Neural cell (in vitro differentiated cells): ENCODE measurements at regions not wholly inside any gene's neighbourhood (a gene's known extent, or its start where the extent isn't known, plus 50 kb on each side); places are given as distances from the start of the nearest gene placed in this dataset.

Experiments used
- H2AFZ ChIP-seq: fragments of 200-600, 300-800 bp; sonication (generic), shearing (Covaris generic); 2 replicates; pipeline ENCODE4 v1.6.0; 2014; ENCODE audit warnings: low read depth, mild to moderate bottlenecking, antibody characterized with exemption, low read length, moderate library complexity
- H3F3A ChIP-seq: fragments of 200-600 bp; shearing (Covaris generic); 2 replicates; pipeline ENCODE4 v1.6.1; 2016; ENCODE audit warnings: mild to moderate bottlenecking, moderate library complexity, mixed read lengths, antibody characterized with exemption, low read length; ENCODE audit not compliant: insufficient read depth, poor library complexity, severe bottlenecking
- H3K27ac ChIP-seq: fragments of 200-600, 300-800 bp; sonication (generic), shearing (Covaris generic); 2 replicates; pipeline ENCODE4 v1.5.1; 2014; ENCODE audit warnings: mild to moderate bottlenecking, low read length, moderate library complexity
- H3K27me3 ChIP-seq: fragments of 300-800, 200-600 bp; sonication (generic), shearing (Covaris generic); 2 replicates; pipeline ENCODE4 v1.6.0; 2014; ENCODE audit warnings: mild to moderate bottlenecking, low read depth, low read length, moderate library complexity; ENCODE audit not compliant: insufficient read depth
- H3K36me3 ChIP-seq: fragments of 300-800, 200-600 bp; sonication (generic), shearing (Covaris generic); 2 replicates; pipeline ENCODE4 v1.5.1; 2014; ENCODE audit warnings: mild to moderate bottlenecking, antibody characterized with exemption, low read length, moderate library complexity; ENCODE audit not compliant: insufficient read depth
- H3K4me2 ChIP-seq: fragments of 300-800, 200-600 bp; sonication (generic), shearing (Covaris generic); 2 replicates; pipeline ENCODE4 v1.6.0; 2014; ENCODE audit warnings: mild to moderate bottlenecking, low read length
- H3K4me3 ChIP-seq: fragments of 300-800, 200-600 bp; sonication (generic), shearing (Covaris generic); 2 replicates; pipeline ENCODE4 v1.5.1; 2014; ENCODE audit warnings: mild to moderate bottlenecking, low read length, moderate library complexity
- H3K79me2 ChIP-seq: fragments of 200-600 bp; shearing (Covaris generic); replicated peaks from 2 replicates; pipeline ENCODE4 v1.6.0; 2014; ENCODE audit warnings: mild to moderate bottlenecking, low read length, moderate library complexity; ENCODE audit not compliant: insufficient read depth
- H3K9ac ChIP-seq: fragments of 300-800, 200-600 bp; sonication (generic), shearing (Covaris generic); 2 replicates; pipeline ENCODE4 v1.6.1; 2016; ENCODE audit warnings: mild to moderate bottlenecking, low read length, mixed read lengths
- H3K9me2 ChIP-seq: fragments of 200-600 bp; shearing (Covaris generic); 2 replicates; pipeline ENCODE4 v1.6.1; 2016; ENCODE audit warnings: mild to moderate bottlenecking, low read length, mixed read lengths; ENCODE audit not compliant: insufficient read depth
- H3K9me3 ChIP-seq: fragments of 200-600, 300-800 bp; sonication (generic), shearing (Covaris generic); 2 replicates; pipeline ENCODE4 v1.6.1; 2016; ENCODE audit warnings: mild to moderate bottlenecking, mixed run types, low read length, moderate library complexity, mixed read lengths
- H4K20me1 ChIP-seq: fragments of 200-600 bp; shearing (Covaris generic); 2 replicates; pipeline ENCODE4 v1.6.1; 2016; ENCODE audit warnings: mild to moderate bottlenecking, mixed run types; ENCODE audit not compliant: insufficient read depth
- EP300 ChIP-seq: fragments of 450-650 bp; conservative IDR thresholded peaks from 2 replicates; pipeline ENCODE4 v1.6.1; 2014; ENCODE audit warnings: antibody characterized with exemption, mild to moderate bottlenecking, moderate library complexity; ENCODE audit not compliant: poor library complexity, severe bottlenecking
- EZH2 ChIP-seq: fragments of 200-600, 300-800 bp; shearing (Covaris generic), sonication (generic); IDR thresholded peaks from 2 replicates; pipeline ENCODE4 v1.6.1; 2014; ENCODE audit warnings: antibody characterized with exemption, low read length, borderline replicate concordance, mild to moderate bottlenecking; ENCODE audit not compliant: insufficient read depth, poor library complexity, severe bottlenecking
- MXI1 ChIP-seq: fragments of 450-650 bp; conservative IDR thresholded peaks from 2 replicates; pipeline ENCODE4 v1.6.1; 2014; ENCODE audit warnings: antibody characterized with exemption, mild to moderate bottlenecking; ENCODE audit not compliant: poor library complexity, severe bottlenecking
- POLR2AphosphoS5 ChIP-seq: IDR thresholded peaks from 2 replicates; pipeline ENCODE4 v1.6.1; 2012
- RAD21 ChIP-seq: fragments of 450-650 bp; conservative IDR thresholded peaks from 2 replicates; pipeline ENCODE4 v1.6.1; 2014; ENCODE audit warnings: antibody characterized with exemption, mild to moderate bottlenecking, moderate library complexity
- SMC3 ChIP-seq: fragments of 450-650 bp; conservative IDR thresholded peaks from 2 replicates; pipeline ENCODE4 v1.6.1; 2014; ENCODE audit warnings: antibody characterized with exemption, mild to moderate bottlenecking, moderate library complexity; ENCODE audit not compliant: poor library complexity
- TAF1 ChIP-seq: IDR thresholded peaks from 2 replicates; pipeline ENCODE4 v1.6.1; 2012; ENCODE audit warnings: low read depth
- TF ChIP-seq, protein P1 (sequence below): fragments of 450-650 bp; IDR thresholded peaks from 2 replicates; pipeline ENCODE4 v1.5.1; 2014; ENCODE audit warnings: antibody characterized with exemption, mild to moderate bottlenecking, moderate library complexity; ENCODE audit not compliant: poor library complexity, severe bottlenecking
- TF ChIP-seq, protein P2 (sequence below): IDR thresholded peaks from 2 replicates; pipeline ENCODE4 v1.6.1; 2012; ENCODE audit warnings: borderline replicate concordance

DNA sequence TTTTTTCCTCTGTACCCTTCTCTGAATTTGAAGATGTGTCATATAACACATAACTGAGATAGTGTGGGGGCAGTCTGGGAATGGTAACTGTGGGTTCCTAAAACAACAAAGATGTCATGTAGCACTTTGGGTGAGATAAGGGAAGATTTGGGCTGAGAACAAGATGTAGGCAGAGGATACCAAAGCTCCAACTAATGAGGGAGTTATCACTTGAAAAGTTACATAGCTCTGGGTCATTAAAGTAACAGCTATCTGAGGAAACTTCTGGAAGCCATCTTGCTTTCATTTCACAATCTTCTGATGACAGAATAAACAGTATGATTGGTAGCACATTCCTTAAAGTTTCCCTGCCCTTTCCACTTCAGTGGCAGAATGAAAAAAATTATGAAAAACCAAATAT, 255.4 kb downstream of the TBX18 start:
- Histone ChIP-seq H3F3A (no peaks in the 10 kb centered on the region), H3K27ac (no peak overlapping the region), H3K9ac (no peak overlapping the region), H3K9me3 (no peaks in the 10 kb centered on the region), H3K79me2 (no peaks in the 10 kb centered on the region), H3K27me3 (no peaks in the 10 kb centered on the region), H3K4me2 (no peak overlapping the region), H3K36me3 (no peaks in the 10 kb centered on the region), H2AFZ (no peak overlapping the region), H3K4me3 (no peak overlapping the region), H3K9me2 (no peaks in the 10 kb centered on the region), H4K20me1 (no peaks in the 10 kb centered on the region)
- no peak for TF ChIP-seq EZH2
- TF ChIP-seq, protein P1, sequence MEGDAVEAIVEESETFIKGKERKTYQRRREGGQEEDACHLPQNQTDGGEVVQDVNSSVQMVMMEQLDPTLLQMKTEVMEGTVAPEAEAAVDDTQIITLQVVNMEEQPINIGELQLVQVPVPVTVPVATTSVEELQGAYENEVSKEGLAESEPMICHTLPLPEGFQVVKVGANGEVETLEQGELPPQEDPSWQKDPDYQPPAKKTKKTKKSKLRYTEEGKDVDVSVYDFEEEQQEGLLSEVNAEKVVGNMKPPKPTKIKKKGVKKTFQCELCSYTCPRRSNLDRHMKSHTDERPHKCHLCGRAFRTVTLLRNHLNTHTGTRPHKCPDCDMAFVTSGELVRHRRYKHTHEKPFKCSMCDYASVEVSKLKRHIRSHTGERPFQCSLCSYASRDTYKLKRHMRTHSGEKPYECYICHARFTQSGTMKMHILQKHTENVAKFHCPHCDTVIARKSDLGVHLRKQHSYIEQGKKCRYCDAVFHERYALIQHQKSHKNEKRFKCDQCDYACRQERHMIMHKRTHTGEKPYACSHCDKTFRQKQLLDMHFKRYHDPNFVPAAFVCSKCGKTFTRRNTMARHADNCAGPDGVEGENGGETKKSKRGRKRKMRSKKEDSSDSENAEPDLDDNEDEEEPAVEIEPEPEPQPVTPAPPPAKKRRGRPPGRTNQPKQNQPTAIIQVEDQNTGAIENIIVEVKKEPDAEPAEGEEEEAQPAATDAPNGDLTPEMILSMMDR = no peak
- TF ChIP-seq RAD21 = no peak
- no peak for TF ChIP-seq POLR2AphosphoS5
- TF ChIP-seq EP300 = no peak
- TF ChIP-seq SMC3 = no peak
- TF ChIP-seq TAF1 = no peak
- TF ChIP-seq MXI1 = no peak
- TF ChIP-seq, protein P2, sequence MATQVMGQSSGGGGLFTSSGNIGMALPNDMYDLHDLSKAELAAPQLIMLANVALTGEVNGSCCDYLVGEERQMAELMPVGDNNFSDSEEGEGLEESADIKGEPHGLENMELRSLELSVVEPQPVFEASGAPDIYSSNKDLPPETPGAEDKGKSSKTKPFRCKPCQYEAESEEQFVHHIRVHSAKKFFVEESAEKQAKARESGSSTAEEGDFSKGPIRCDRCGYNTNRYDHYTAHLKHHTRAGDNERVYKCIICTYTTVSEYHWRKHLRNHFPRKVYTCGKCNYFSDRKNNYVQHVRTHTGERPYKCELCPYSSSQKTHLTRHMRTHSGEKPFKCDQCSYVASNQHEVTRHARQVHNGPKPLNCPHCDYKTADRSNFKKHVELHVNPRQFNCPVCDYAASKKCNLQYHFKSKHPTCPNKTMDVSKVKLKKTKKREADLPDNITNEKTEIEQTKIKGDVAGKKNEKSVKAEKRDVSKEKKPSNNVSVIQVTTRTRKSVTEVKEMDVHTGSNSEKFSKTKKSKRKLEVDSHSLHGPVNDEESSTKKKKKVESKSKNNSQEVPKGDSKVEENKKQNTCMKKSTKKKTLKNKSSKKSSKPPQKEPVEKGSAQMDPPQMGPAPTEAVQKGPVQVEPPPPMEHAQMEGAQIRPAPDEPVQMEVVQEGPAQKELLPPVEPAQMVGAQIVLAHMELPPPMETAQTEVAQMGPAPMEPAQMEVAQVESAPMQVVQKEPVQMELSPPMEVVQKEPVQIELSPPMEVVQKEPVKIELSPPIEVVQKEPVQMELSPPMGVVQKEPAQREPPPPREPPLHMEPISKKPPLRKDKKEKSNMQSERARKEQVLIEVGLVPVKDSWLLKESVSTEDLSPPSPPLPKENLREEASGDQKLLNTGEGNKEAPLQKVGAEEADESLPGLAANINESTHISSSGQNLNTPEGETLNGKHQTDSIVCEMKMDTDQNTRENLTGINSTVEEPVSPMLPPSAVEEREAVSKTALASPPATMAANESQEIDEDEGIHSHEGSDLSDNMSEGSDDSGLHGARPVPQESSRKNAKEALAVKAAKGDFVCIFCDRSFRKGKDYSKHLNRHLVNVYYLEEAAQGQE = no peak

DNA sequence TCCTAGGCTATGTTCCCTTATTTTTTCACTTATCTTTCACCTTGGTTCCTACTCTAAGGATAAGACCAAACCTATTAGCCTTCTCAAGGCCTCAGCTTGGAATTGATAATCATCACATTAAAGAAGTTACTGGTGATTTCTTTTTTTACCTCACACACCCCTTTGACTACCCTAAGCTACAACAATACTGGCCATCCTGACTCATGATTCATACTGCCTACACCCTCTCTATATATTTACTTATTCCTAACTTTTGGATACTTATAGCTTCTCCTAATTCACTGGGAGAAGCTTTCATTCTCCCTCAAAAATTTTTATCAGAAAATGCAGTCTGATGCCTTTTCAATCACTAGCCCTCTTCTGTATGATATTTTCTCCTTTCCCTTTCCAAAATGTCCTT, 256.1 kb downstream of the TBX18 start:
- Histone ChIP-seq H3K4me3 (no peak overlapping the region), H3K27me3 (no peaks in the 10 kb centered on the region), H3K36me3 (no peaks in the 10 kb centered on the region), H3K79me2 (no peaks in the 10 kb centered on the region), H3K4me2 (no peak overlapping the region), H2AFZ (no peak overlapping the region), H3K9me3 (no peaks in the 10 kb centered on the region), H3K9ac (no peak overlapping the region), H3K9me2 (no peaks in the 10 kb centered on the region), H4K20me1 (no peaks in the 10 kb centered on the region), H3F3A (no peaks in the 10 kb centered on the region), H3K27ac (no peak overlapping the region)
- no peak for TF ChIP-seq POLR2AphosphoS5
- TF ChIP-seq SMC3 = no peak
- TF ChIP-seq, protein P1 = no peak
- no peak for TF ChIP-seq MXI1
- TF ChIP-seq, protein P2 = no peak
- TF ChIP-seq RAD21 = no peak
- TF ChIP-seq EZH2 = no peak
- TF ChIP-seq EP300 = no peak
- TF ChIP-seq TAF1 = no peak
